ENCODE measurements at regions not wholly inside any gene's neighbourhood (a gene's known extent, or its start where the extent isn't known, plus 50 kb on each side); places are given as distances from the start of the nearest gene placed in this dataset.

DNA sequence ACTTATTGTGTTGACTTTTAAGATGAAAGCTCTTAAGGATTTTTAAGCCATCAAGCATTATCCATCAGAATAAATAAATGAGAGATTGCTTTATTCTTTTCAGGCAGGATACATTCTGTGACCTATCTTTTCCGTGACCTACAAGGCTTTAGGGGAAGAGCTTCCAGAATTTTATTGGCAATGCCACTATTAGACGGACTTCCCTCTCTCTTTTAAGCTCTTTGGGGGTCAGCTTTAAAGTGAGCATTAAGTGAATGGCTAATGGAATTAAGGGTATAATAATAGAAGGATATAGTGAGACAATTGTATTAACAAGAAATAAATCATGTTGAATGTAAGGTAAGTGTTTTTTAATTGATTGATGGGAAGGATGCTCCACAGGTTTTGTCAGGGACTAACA, 273.7 kb downstream of the GPAT3 start:
- H3K4me1 ChIP-seq (ENCODE audit: control insufficient read depth, insufficient read depth, low read length): no peaks in the 10 kb centered on the region
- no peak overlapping the region for H3K4ac ChIP-seq (ENCODE audit: low read depth, low read length)
- no peak overlapping the region for H3K9ac ChIP-seq (ENCODE audit: low read depth, low read length)
- no peak overlapping the region for H4K91ac ChIP-seq (ENCODE audit: insufficient read depth, low read depth, low read length)
- no peak overlapping the region for H3K4me3 ChIP-seq (ENCODE audit: insufficient read depth, low read depth, low read length)
- ChIA-PET CTCF (interaction anchor here (1.3 kb wide), 1 partner anchor 152 kb away, joined by 4 read pairs; no protein-coding TSS in a partner anchor), POLR2A (ENCODE audit: unreplicated experiment) (no interaction called here)
- no peak overlapping the region for H3K4me2 ChIP-seq (ENCODE audit: low read depth, low read length)
- no peak for ATAC-seq (ENCODE audit: low read depth)
- no peaks in the 10 kb centered on the region for H3K79me1 ChIP-seq (ENCODE audit: low read depth in 1 of 2, low read length in 2 of 2)
- H2BK5ac ChIP-seq (ENCODE audit: low read depth, low read length, poor library complexity, severe bottlenecking): no peak overlapping the region
- TF ChIP-seq MAZ (IDR thresholded peaks at IDR 0.05; ENCODE audit: borderline replicate concordance, low read depth, low read length) (no peak), CEBPB (IDR thresholded peaks at IDR 0.05; ENCODE audit: low read depth, low read length) (no peak), RAD21 (IDR thresholded peaks at IDR 0.05; ENCODE audit: low read length) (no peak), CHD1 (IDR thresholded peaks at IDR 0.05; ENCODE audit: low read depth, low read length) (no peak), RCOR1 (IDR thresholded peaks at IDR 0.05; ENCODE audit: insufficient replicate concordance, low read length) (no peak), MXI1 (IDR thresholded peaks at IDR 0.05; ENCODE audit: borderline replicate concordance, low read depth, low read length) (no peak), FOS (IDR thresholded peaks at IDR 0.05; ENCODE audit: low read depth, low read length) (no peak)
- TF ChIP-seq, protein P1, sequence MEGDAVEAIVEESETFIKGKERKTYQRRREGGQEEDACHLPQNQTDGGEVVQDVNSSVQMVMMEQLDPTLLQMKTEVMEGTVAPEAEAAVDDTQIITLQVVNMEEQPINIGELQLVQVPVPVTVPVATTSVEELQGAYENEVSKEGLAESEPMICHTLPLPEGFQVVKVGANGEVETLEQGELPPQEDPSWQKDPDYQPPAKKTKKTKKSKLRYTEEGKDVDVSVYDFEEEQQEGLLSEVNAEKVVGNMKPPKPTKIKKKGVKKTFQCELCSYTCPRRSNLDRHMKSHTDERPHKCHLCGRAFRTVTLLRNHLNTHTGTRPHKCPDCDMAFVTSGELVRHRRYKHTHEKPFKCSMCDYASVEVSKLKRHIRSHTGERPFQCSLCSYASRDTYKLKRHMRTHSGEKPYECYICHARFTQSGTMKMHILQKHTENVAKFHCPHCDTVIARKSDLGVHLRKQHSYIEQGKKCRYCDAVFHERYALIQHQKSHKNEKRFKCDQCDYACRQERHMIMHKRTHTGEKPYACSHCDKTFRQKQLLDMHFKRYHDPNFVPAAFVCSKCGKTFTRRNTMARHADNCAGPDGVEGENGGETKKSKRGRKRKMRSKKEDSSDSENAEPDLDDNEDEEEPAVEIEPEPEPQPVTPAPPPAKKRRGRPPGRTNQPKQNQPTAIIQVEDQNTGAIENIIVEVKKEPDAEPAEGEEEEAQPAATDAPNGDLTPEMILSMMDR (conservative IDR thresholded peaks at IDR 0.05; ENCODE audit: low read depth, low read length): no peak
- WGBS, 2 experiments (ENCODE audit: extremely low coverage in 2 of 2, insufficient read length in 1 of 2): no CpG with 5 or more reads among the region's 2 CpGs
- DNase-seq: no peak
- H4K8ac ChIP-seq (ENCODE audit: low read depth in 2 of 2, low read length in 2 of 2): no peak overlapping the region
- H2AK5ac ChIP-seq (ENCODE audit: low read depth, low read length): no peak overlapping the region
- H3K18ac ChIP-seq (ENCODE audit: low read depth, low read length): no peak overlapping the region
- in situ Hi-C loops (cut with MboI; ENCODE audit: low sequenced_read_pairs): no loop called here
- no TSS peak for BruUV-seq (replicated peaks)
- no peak overlapping the region for H3K23ac ChIP-seq (ENCODE audit: low read depth, low read length)
- intact Hi-C loops (cut with micrococcal nuclease): no loop called here
- no peak overlapping the region for H3K56ac ChIP-seq (ENCODE audit: extremely low read depth, insufficient read depth, low read length)
- H3K14ac ChIP-seq (replicated peaks; ENCODE audit: low read depth, low read length): no peak overlapping the region
- H2AFZ ChIP-seq (replicated peaks; ENCODE audit: low read length, poor library complexity): no peak overlapping the region
- H2BK15ac ChIP-seq (ENCODE audit: low read depth, low read length): no peak overlapping the region
- H3K36me3 ChIP-seq (ENCODE audit: control insufficient read depth, insufficient read depth, low read length): no peaks in the 10 kb centered on the region
- no peaks in the 10 kb centered on the region for H3K9me3 ChIP-seq (ENCODE audit: control insufficient read depth, insufficient read depth, low read length)
- H2AK9ac ChIP-seq (replicated peaks; ENCODE audit: low read depth, low read length, poor library complexity): no peak overlapping the region
- H3K27me3 ChIP-seq (ENCODE audit: control insufficient read depth, insufficient read depth, low read length): no peaks in the 10 kb centered on the region
- no peaks in the 10 kb centered on the region for H3K9me1 ChIP-seq (ENCODE audit: insufficient read depth, low read length)
- no peak overlapping the region for H4K5ac ChIP-seq (ENCODE audit: low read depth, low read length)
- no peak overlapping the region for H2BK120ac ChIP-seq (ENCODE audit: low read depth, low read length)
- H2BK20ac ChIP-seq (ENCODE audit: low read depth, low read length): no peak overlapping the region
- dilution Hi-C loops (cut with HindIII; ENCODE audit: low sequenced_read_pairs, unreplicated experiment): no loop called here
- no peak overlapping the region for H3K27ac ChIP-seq (ENCODE audit: insufficient read depth, low read length)
- H4K20me1 ChIP-seq (ENCODE audit: insufficient read depth, low read length): no peaks in the 10 kb centered on the region

Data from IMR-90 (cell line).